K562 (cell line): ENCODE measurements at regions not wholly inside any gene's neighbourhood (a gene's known extent, or its start where the extent isn't known, plus 50 kb on each side); places are given as distances from the start of the nearest gene placed in this dataset.

ENCODE experiments used
- ATAC-seq: fragments of 200-7000 bp; cut with Tn5 transposase; 3 replicates; pipeline ENCODE4 v1.9.1; 2020; ENCODE audit warnings: moderate library complexity
- BruUV-seq: library from RNA; stranded (reverse); fragments of 400-500 nt; replicated peaks from 2 replicates; lab custom pipeline; 2021; lab: Mats Ljungman, UMichigan
- CTCF ChIA-PET: fragments of 300-600 bp; formaldehyde crosslinking; extraction: SDS; loops from one replicate; lab custom pipeline; 2021; ENCODE audit warnings: low intra/inter-chr PET ratio; lab: Yijun Ruan, JAX
- POLR2A ChIA-PET: fragments of 300-600, 350-650 bp; sonication (Branson Sonifier 250); formaldehyde crosslinking; extraction: SDS; loops from one replicate; lab custom pipeline; 2021; ENCODE audit warnings: antibody characterized with exemption, inconsistent platforms; lab: Yijun Ruan, JAX
- DNase-seq, 4 experiments: peaks; one replicate each; pipeline versions ENCODE4 v3.0.0 to v3.0.0-alpha.2; 2011 to 2018; ENCODE audit warnings: low spot score in 3 of 4, mixed read lengths in 3 of 4; ENCODE audit errors: extremely low read depth in 1 of 4
- FAIRE-seq: peaks from 2 replicates; lab custom pipeline; 2011; peaks lifted over from hg19 to GRCh38; lab: Jason Lieb, UNC
- H2AFZ ChIP-seq: 2 replicates; pipeline ENCODE4 v1.6.0; 2011; ENCODE audit warnings: low read depth, low read length, control low read depth, inconsistent platforms
- H3K27ac ChIP-seq: fragments of 200-600 bp; 3 replicates; pipeline ENCODE4 v1.8.0; 2011; ENCODE audit warnings: low read depth, mild to moderate bottlenecking, control low read depth, inconsistent platforms, low read length, moderate library complexity, mixed read lengths; ENCODE audit errors: extremely low read depth
- H3K27me3 ChIP-seq, 2 experiments: fragments of 300-600 bp in 1 of 2; 2 replicates in 1 of 2; 3 replicates in 1 of 2; pipeline versions ENCODE4 v1.6.0 to v1.8.0; 2011; ENCODE audit warnings: inconsistent platforms in 2 of 2, low read length in 2 of 2, mild to moderate bottlenecking in 1 of 2, mixed read lengths in 1 of 2, moderate library complexity in 1 of 2; ENCODE audit not compliant: control insufficient read depth in 2 of 2, insufficient read depth in 2 of 2
- H3K36me3 ChIP-seq: fragments of 300-600 bp; 3 replicates; pipeline ENCODE4 v1.8.0; 2011; ENCODE audit warnings: mild to moderate bottlenecking, low read length, inconsistent platforms; ENCODE audit not compliant: control insufficient read depth, insufficient read depth
- H3K4me1 ChIP-seq, 2 experiments: fragments of 200-600 bp in 1 of 2; replicated peaks in 1 of 2; 2 replicates in 1 of 2; 3 replicates in 1 of 2; pipeline versions ENCODE4 v1.5.1 to v1.8.0; 2011; ENCODE audit warnings: inconsistent platforms in 2 of 2, low read length in 2 of 2, mild to moderate bottlenecking in 1 of 2, mixed read lengths in 1 of 2, moderate library complexity in 1 of 2; ENCODE audit not compliant: control insufficient read depth in 2 of 2, insufficient read depth in 2 of 2
- H3K4me2 ChIP-seq: 2 replicates; pipeline ENCODE4 v1.6.1; 2011; ENCODE audit warnings: low read length, control low read depth, inconsistent platforms, mixed read lengths; ENCODE audit not compliant: insufficient read depth
- H3K4me3 ChIP-seq: fragments of 200-600 bp; sonication (generic), shearing (Covaris generic); 2 replicates; pipeline ENCODE4 v1.5.1; 2016; ENCODE audit warnings: control low read depth, inconsistent platforms
- H3K79me2 ChIP-seq: fragments of 200-600 bp; 3 replicates; pipeline ENCODE4 v1.8.0; 2011; ENCODE audit warnings: low read length, inconsistent platforms; ENCODE audit not compliant: control insufficient read depth, insufficient read depth
- H3K9ac ChIP-seq, 2 experiments: 2 replicates each; pipeline versions ENCODE4 v1.6.0 to v1.6.1; 2011; ENCODE audit warnings: low read depth in 2 of 2, low read length in 2 of 2, control low read depth in 1 of 2, inconsistent platforms in 1 of 2, mild to moderate bottlenecking in 1 of 2, mixed read lengths in 1 of 2; ENCODE audit not compliant: insufficient read depth in 1 of 2
- H3K9me1 ChIP-seq: one replicate; pipeline ENCODE4 v1.6.0; 2011; ENCODE audit warnings: inconsistent platforms, mild to moderate bottlenecking, low read length, moderate library complexity; ENCODE audit not compliant: control insufficient read depth, insufficient read depth
- H3K9me3 ChIP-seq: replicated peaks from 2 replicates; pipeline ENCODE4 v1.5.1; 2011; ENCODE audit warnings: low read depth, low read length, inconsistent platforms; ENCODE audit not compliant: control insufficient read depth, insufficient read depth
- H4K20me1 ChIP-seq: replicated peaks from 2 replicates; pipeline ENCODE4 v1.6.1; 2011; ENCODE audit warnings: low read length, inconsistent platforms, mixed read lengths; ENCODE audit not compliant: control insufficient read depth, insufficient read depth
- BRF2 ChIP-seq: IDR thresholded peaks from 3 replicates; pipeline ENCODE4 v1.6.1; 2011; ENCODE audit warnings: borderline replicate concordance, mild to moderate bottlenecking; ENCODE audit not compliant: insufficient read length, insufficient read depth
- CAMTA2 ChIP-seq: fragments of 250-450 bp; sonication (Bioruptor Pico); conservative IDR thresholded peaks from 2 replicates; pipeline ENCODE4 v1.5.1; 2022
- ETV1 ChIP-seq: fragments of 450-650 bp; conservative IDR thresholded peaks from 2 replicates; pipeline ENCODE4 v1.6.1; 2016; ENCODE audit warnings: missing genetic modification characterization, control low read depth, low read depth, missing compliant biosample characterization
- EZH2 ChIP-seq: IDR thresholded peaks from 2 replicates; pipeline ENCODE4 v1.6.1; 2012; ENCODE audit warnings: low read depth, mild to moderate bottlenecking, inconsistent platforms, low read length, borderline replicate concordance
- MCM2 ChIP-seq: fragments of 450-650 bp; IDR thresholded peaks from 2 replicates; pipeline ENCODE4 v1.6.1; 2017; ENCODE audit warnings: low read depth, mild to moderate bottlenecking
- MTA1 ChIP-seq: fragments of 450-650 bp; IDR thresholded peaks from 2 replicates; pipeline ENCODE4 v1.6.1; 2017; ENCODE audit warnings: borderline replicate concordance
- SMARCB1 ChIP-seq: IDR thresholded peaks from 2 replicates; pipeline ENCODE4 v1.6.1; 2011; ENCODE audit warnings: improper control_type of control experiment, low read depth; ENCODE audit not compliant: insufficient read length
- STAG1 ChIP-seq: sonication (generic); formaldehyde crosslinking; IDR thresholded peaks from 2 replicates; pipeline ENCODE4 v1.5.0; 2020; ENCODE audit warnings: missing genetic modification reagents, borderline replicate concordance
- SUPT5H ChIP-seq: fragments of 450-650 bp; IDR thresholded peaks from 2 replicates; pipeline ENCODE4 v1.6.1; 2016
- TARDBP ChIP-seq: fragments of 450-650 bp; IDR thresholded peaks from 2 replicates; pipeline ENCODE4 v1.6.1; 2016
- TRIM24 ChIP-seq, 2 experiments: fragments of 450-650 bp; IDR thresholded peaks; 2 replicates each; pipeline ENCODE4 v1.6.1; 2016
- WHSC1 ChIP-seq: IDR thresholded peaks from one replicate; pipeline ENCODE4 v1.6.1; 2012; ENCODE audit warnings: low read length, control low read depth, inconsistent platforms
- ZNF57 ChIP-seq: fragments of 450-650 bp; formaldehyde crosslinking; IDR thresholded peaks from 2 replicates; pipeline ENCODE4 v1.4.0; 2020; ENCODE audit warnings: mild to moderate bottlenecking, moderate library complexity
- ZNF77 ChIP-seq: fragments of 250-450 bp; sonication (Bioruptor Pico); IDR thresholded peaks from 2 replicates; pipeline ENCODE4 v1.5.0; 2020
- WGBS: fragments of 100-300 bp; shearing (Covaris generic); methylation state at CpG from one replicate; pipeline ENCODE4 v1.1.6; 2016; ENCODE audit warnings: low coverage, mixed read lengths; ENCODE audit not compliant: insufficient coverage; ENCODE audit errors: missing lambda C conversion rate; 5-methylcytosine and 5-hydroxymethylcytosine counted together
- in situ Hi-C: fragments of 300-500 bp; cut with MboI; formaldehyde crosslinking; loops from 4 replicates; pipeline ENCODE4 v1.15.0; 2018; ENCODE audit warnings: inconsistent platforms, mixed read lengths
- intact Hi-C: fragments of 100-400 bp; cut with micrococcal nuclease; formaldehyde crosslinking; loops from 2 replicates; pipeline ENCODE4 v1.14.2; 2022
- TF ChIP-seq, protein P1 (sequence below): fragments of 250-450 bp; sonication (Bioruptor Pico); IDR thresholded peaks from 2 replicates; pipeline ENCODE4 v1.5.0; 2021
- TF ChIP-seq, protein P2 (sequence below): sonication (generic); formaldehyde crosslinking; IDR thresholded peaks from 2 replicates; pipeline ENCODE4 v1.8.0; 2022; ENCODE audit warnings: missing genetic modification reagents, mild to moderate bottlenecking, borderline replicate concordance
- TF ChIP-seq, protein P3 (sequence below), 3 experiments: fragments of 200-800 bp in 1 of 3; sonication (Bioruptor generic) in 1 of 3; sonication (generic) in 1 of 3; formaldehyde crosslinking in 1 of 3; IDR thresholded peaks; 2 replicates each; pipeline versions ENCODE4 v1.6.1 to v1.8.0; 2016 to 2022; ENCODE audit warnings: mild to moderate bottlenecking in 2 of 3, missing compliant biosample characterization in 2 of 3, missing genetic modification characterization in 2 of 3, missing genetic modification reagents in 1 of 3

DNA sequence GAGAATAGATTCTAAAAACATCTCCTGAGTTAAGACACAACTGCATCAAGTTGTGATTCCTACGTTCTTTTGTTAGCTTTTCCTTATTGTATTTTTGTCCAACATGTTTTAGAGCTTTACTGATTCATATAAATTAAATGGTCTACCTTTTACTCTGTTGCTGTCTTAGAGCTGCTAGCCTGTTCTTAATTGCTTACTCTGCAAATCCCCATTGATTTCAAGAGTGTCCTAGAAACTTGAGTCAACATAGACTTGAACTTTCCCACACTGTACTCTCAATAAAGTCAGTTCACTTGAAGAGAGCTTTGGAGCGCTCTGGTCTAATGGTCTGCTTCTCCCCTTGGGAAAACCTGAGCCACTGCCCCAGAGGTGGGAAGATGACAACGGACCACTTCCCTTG, 343.9 kb downstream of the CCER1 start:
- ChIA-PET CTCF (no interaction called here), POLR2A (no interaction called here)
- no peaks in the 10 kb centered on the region for H3K36me3 ChIP-seq
- no peaks in the 10 kb centered on the region for H4K20me1 ChIP-seq
- no peak overlapping the region for H3K9ac ChIP-seq
- no peaks in the 10 kb centered on the region for H3K79me2 ChIP-seq
- H3K9me1 ChIP-seq: no peaks in the 10 kb centered on the region
- no peak overlapping the region for H2AFZ ChIP-seq
- 0% methylated on average over 3 of the region's 3 CpGs for WGBS
- FAIRE-seq (no peak), ATAC-seq (no peak), DNase-seq (no peak)
- no peaks in the 10 kb centered on the region for H3K4me1 ChIP-seq
- intact Hi-C loops (no loop called here), in situ Hi-C loops (no loop called here)
- no TSS peak for BruUV-seq
- H3K27ac ChIP-seq: no peak overlapping the region
- no peaks in the 10 kb centered on the region for H3K9me3 ChIP-seq
- H3K27me3 ChIP-seq: no peaks in the 10 kb centered on the region
- no peak overlapping the region for H3K4me2 ChIP-seq
- no peak overlapping the region for H3K4me3 ChIP-seq
- TF ChIP-seq CAMTA2 (CRISPR knock-in tag) (no peak), TARDBP (no peak), TRIM24 (IDR thresholded peaks at IDR 0.05) (no peak), STAG1 (CRISPR knock-in tag) (no peak), EZH2 (no peak), SMARCB1 (no peak), MCM2 (no peak), BRF2 (no peak), SUPT5H (no peak), ZNF77 (no peak), MTA1 (no peak), ETV1 (tag) (no peak), ZNF57 (no peak), WHSC1 (no peak)
- TF ChIP-seq, protein P1, sequence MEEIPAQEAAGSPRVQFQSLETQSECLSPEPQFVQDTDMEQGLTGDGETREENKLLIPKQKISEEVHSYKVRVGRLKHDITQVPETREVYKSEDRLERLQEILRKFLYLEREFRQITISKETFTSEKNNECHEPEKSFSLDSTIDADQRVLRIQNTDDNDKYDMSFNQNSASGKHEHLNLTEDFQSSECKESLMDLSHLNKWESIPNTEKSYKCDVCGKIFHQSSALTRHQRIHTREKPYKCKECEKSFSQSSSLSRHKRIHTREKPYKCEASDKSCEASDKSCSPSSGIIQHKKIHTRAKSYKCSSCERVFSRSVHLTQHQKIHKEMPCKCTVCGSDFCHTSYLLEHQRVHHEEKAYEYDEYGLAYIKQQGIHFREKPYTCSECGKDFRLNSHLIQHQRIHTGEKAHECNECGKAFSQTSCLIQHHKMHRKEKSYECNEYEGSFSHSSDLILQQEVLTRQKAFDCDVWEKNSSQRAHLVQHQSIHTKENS (CRISPR knock-in tag): no peak
- TF ChIP-seq, protein P2, sequence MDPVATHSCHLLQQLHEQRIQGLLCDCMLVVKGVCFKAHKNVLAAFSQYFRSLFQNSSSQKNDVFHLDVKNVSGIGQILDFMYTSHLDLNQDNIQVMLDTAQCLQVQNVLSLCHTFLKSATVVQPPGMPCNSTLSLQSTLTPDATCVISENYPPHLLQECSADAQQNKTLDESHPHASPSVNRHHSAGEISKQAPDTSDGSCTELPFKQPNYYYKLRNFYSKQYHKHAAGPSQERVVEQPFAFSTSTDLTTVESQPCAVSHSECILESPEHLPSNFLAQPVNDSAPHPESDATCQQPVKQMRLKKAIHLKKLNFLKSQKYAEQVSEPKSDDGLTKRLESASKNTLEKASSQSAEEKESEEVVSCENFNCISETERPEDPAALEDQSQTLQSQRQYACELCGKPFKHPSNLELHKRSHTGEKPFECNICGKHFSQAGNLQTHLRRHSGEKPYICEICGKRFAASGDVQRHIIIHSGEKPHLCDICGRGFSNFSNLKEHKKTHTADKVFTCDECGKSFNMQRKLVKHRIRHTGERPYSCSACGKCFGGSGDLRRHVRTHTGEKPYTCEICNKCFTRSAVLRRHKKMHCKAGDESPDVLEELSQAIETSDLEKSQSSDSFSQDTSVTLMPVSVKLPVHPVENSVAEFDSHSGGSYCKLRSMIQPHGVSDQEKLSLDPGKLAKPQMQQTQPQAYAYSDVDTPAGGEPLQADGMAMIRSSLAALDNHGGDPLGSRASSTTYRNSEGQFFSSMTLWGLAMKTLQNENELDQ (CRISPR knock-in tag): no peak
- TF ChIP-seq, protein P3, sequence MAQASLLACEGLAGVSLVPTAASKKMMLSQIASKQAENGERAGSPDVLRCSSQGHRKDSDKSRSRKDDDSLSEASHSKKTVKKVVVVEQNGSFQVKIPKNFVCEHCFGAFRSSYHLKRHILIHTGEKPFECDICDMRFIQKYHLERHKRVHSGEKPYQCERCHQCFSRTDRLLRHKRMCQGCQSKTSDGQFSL (CRISPR knock-in tag; IDR thresholded peaks at IDR 0.05): no peak
- TF ChIP-seq, protein P3 (tag; IDR thresholded peaks at IDR 0.05): no peak
